Cardiac septum (tissue), 1 donor: ENCODE measurements at regions not wholly inside any gene's neighbourhood (a gene's known extent, or its start where the extent isn't known, plus 50 kb on each side); places are given as distances from the start of the nearest gene placed in this dataset.
"Not testable (repeated sequence)": the region's sequence is repeated elsewhere in the genome, so short reads cannot be mapped to it uniquely, and the experiment has no call there.

Source experiments
- DNase-seq: peaks from one replicate; pipeline ENCODE4 v3.0.0-alpha.2; 2020; ENCODE audit warnings: low spot score
- intact Hi-C: fragments of 100-400 bp; cut with DNase I; formaldehyde crosslinking; loops from one replicate; pipeline ENCODE4 v1.14.0; 2022
- donor health status: DM: no; HTN: no; CAD: no.

DNA sequence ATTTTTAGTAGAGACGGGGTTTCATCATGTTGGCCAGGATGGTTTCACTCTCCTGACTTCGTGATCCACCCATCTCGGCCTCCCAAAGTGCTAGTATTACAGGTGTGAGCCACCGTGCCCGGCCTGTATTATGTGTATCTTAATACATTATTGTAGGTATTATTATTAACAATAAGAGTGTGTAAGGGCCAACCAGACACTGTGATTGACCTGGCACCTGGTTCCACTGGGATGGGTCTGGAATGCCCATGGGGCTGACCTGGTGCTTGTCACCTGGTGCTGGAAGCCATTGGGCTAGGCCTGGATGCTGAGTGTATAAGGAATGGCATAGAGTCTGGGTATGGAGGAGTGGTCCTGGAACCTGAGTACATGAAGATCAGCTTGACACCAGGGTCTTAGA lies 906.9 kb upstream of the TMEFF2 start:
- no peak for DNase-seq
- intact Hi-C loops = no loop called here

DNA sequence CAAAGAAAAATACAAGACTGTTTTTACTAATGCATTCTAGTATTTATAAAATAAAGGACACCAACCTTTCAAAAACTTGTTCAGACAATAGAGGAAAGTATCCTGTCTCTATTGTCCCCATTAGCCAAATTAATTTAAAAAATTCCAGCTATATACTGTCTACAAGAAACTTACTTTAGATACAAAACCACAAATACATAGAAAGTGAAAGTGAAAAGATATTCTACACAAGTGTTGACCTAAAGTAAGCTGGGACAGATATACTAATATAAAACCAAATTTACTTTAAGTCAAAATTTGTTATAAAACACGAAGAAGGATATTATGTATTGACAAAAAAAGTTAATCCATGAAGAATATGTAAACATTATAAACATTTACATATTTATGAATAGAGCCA lies 893.3 kb upstream of the TMEFF2 start:
- intact Hi-C loops = no loop called here
- no peak for DNase-seq

DNA sequence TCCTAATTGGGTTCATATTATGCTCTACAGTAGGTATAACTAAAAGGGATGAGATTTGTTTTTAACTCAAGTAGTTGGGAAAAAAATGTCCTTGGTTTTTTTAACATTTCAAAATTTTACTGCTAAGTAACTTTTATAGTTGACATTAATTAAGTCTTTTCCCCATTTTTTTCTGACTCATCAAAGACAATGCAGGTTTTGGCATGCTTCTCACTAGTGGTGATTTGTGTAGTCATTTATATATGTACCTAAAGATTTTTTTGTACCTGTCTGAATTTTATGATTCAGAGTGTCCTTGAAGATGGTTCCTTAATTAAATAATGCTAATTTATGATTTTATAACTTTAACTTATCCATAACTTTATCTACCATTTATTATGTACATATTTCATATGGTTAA lies 882.3 kb upstream of the TMEFF2 start:
- intact Hi-C loops = no loop called here
- DNase-seq = no peak

DNA sequence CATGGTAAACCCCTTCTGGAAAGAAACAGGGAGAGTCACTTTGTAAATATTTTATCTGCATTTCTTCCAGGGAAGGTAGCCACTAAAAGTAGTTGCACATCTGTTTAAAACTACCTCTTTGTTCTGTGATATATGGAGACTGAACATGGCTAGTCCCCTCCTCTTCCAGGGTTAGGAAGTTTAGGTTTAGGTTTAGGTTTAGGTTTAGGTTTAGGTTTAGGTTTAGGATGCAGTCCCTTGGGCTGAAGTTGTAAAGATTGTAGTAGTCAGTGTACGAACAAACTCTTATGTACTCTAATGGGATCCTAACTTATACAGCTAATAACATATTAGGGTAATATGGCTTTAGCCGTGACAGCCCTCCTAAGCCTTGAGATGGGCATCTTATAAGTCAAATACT lies 880.2 kb upstream of the TMEFF2 start:
- no peak for DNase-seq
- intact Hi-C loops = no loop called here

DNA sequence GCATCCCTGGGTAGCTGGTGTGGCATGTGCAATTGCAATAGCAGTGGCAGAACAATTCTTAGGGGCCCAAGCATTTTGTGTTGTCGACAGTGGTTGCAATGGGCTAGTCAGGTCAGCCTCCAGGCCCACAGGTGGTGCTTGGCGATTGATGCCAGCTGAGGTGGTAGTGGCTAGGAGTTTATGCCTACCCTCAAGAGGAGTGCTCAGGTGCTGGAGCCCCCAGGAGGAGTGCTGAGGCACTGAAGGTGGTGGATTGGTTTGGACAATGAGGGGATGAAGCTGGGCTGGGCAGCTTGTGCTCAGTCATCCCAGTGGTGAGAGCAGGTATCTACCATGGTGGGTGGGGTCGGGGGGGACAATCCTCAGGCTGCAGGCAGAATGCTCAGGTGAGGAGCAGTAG lies 877.9 kb upstream of the TMEFF2 start:
- intact Hi-C loops = no loop called here

DNA sequence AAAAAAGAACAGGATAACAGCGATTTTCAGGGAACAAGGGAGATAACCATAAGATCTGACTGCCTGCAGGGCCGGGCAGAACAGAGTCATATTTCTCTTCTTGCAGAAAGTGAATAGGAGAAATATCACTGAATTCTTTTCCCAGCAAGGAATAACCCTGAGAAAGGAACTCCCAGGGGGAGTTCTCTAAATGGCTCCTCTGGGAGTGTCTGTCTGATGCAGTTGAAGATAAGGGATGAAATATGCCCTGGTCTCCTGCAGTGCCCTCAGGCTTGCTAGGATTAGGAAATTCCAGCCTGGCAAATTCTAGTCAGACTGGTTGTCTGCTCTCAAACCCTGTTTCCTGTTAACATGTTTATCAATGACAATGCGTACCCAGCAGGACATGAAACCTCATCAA lies 830.8 kb upstream of the TMEFF2 start:
- DNase-seq, intact Hi-C loops: not testable (repeated sequence)

More for the DNA sequence above, 877.9 kb upstream of the TMEFF2 start:
- DNase-seq = no peak

DNA sequence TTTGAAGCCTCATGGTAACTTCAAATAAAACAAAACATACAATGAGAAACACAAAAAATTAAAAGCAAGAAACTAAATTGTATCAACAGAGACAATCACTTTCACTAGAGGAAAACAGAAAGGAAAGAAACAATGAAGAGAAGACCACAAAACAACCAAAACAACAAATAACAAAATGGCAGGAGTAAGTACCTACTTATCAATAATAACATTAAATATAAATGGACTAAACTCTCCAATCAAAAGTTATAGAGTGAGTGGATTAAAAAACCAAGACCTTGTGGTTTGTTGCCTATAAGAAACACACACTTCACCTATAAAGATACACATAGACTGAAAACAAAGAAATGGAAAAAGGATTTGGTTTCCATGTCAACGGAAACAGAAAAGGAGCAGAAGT lies 830.1 kb upstream of the TMEFF2 start:
- intact Hi-C loops = no loop called here
- DNase-seq = no peak

DNA sequence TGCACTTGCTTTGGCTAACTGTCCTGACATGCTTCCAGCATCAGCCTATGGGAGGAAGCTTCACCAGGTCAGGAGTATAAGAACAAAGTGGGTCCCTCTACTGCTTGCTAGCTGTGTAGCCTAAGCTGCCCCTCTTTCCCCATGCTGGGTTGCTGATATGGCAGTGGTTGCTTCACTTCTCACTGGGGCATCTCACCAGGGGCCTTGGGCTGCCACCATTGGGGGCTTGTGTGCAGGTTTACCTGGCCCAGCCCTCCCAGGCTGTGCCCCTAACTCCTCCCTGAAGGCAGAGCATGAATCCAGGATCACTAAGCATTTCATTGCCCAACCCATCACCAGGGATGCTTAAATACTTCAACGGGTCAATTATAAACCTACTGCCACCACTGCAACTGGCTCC lies 817.1 kb upstream of the TMEFF2 start:
- no peak for DNase-seq
- intact Hi-C loops = no loop called here

DNA sequence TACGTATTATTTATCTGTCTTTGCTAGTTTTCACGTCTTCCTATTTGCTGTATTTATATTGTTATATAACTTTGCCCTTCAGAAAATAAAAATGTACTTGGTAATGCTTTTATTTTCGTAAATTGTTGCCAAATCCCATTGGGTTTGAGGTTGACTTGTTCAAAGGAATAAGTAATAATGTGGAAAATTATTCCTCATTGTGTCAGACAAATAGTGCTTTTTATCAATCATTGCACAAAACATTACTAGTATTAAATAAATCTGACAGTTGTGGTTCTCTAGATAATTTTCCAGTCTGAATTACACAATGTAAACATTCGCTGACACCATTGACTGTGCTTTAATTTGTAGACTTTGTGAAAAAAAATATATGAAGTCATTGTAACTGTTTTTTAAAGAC lies 798.3 kb upstream of the TMEFF2 start:
- no peak for DNase-seq
- intact Hi-C loops = no loop called here

DNA sequence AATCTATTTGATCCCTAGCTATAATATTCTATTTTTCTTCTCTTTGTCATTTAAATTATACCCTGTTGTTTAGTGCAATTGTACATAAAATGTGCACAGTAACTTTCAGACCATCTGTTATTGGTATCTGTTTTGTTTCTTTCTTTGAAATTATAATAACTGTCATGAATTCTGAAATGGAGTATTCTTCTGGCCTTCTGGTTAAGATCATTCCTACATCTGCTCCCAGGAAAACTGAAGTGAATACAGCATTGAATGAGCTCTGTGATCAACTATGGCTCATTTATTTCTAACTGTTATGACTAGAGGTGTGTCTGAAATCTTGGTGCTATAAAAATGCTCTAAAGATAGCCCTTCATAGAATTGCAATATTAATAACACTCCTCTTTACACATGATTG lies 788.4 kb upstream of the TMEFF2 start:
- DNase-seq = no peak
- intact Hi-C loops = no loop called here

DNA sequence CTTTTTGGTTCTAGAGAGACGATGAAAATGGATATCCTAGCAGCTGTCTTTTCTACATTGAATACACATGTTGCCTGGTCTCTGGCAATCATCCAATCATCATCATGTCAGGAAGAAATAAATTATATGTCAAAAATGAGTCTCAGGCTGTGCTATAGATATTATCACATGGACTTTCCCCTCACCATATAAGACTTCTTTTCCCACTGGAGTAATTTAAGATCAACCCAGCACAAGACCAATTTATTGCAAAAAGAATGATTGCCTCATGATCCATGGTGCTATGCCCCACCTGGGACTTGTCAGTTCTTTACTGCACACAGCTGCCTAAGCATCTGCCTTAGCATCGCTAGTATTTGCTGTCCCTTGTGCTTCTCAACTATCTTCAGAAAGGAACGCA lies 783.7 kb upstream of the TMEFF2 start:
- intact Hi-C loops = no loop called here
- no peak for DNase-seq

DNA sequence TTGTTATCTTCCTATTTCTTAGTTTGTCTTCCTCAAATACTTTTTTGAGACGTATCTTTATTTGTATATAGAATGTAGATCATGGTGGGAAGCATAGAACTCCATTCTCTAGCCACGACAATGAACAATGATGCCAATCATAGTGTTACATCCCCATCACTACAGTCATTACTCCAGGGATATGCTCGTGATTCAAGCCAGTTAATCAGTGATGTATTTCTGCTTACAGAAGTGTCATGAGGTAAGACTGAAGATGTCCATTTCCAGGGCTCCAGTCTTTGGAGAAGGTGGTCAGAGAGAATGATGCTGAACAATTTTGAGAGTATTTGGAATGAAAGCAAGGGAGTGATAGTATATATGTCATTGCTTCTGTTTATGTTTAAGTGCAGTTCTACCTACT lies 777.2 kb upstream of the TMEFF2 start:
- intact Hi-C loops = no loop called here
- DNase-seq = no peak

DNA sequence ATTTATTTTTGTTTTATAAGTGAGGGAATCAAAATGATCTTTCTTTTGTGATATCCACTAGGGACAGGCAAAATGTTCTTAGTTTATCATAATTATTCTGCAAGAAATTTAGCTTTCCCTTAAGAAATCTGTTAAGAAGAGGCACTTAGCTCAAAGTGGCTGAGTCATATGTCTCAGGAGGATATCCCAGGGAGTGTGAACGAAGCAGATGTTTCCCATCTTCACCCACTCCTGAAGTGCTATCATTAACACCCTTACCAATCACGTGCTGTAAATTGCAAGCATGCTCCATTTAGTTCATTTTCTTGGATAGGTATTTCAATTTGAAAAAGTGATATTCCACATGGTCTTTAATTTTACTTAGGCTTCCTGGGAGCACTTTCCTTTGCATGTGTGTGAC lies 774.3 kb upstream of the TMEFF2 start:
- intact Hi-C loops = no loop called here
- DNase-seq = no peak

DNA sequence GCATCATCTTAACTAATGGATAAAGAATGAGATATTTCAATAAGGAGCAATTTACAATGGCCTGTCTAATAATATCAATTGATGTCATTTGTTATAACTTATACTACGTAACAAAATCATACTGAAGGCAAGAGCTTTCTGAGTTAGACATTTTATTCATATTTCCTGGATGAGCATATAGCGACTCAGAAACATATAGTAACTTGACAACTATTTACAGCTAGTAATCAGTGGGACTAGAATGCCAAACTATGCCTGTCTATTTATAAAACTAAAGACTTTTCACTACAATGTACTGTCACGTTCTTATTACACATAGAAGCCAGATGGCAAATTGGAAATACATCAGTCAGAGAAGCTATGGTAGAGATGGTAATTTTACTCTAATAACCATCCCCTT lies 766.2 kb upstream of the TMEFF2 start:
- no peak for DNase-seq
- intact Hi-C loops = no loop called here

DNA sequence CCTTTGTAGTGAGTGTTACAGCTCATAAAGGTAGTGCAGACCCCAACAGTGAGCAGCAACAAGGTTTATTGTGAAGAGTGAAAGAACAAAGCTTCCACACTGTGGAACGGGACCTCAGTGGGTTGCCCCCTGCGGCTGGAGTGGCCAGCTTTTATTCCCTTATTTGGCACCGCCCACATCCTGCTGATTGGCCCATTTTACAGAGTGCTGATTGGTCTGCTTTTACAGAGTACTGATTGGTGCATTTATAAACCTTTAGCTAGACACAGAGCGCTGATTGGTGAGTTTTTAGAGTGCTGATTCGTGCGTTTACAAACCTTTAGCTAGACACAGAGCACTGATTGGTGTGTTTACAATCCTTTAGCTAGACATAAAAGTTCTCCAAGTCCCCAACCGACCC lies 763.9 kb upstream of the TMEFF2 start:
- DNase-seq, intact Hi-C loops: not testable (repeated sequence)

DNA sequence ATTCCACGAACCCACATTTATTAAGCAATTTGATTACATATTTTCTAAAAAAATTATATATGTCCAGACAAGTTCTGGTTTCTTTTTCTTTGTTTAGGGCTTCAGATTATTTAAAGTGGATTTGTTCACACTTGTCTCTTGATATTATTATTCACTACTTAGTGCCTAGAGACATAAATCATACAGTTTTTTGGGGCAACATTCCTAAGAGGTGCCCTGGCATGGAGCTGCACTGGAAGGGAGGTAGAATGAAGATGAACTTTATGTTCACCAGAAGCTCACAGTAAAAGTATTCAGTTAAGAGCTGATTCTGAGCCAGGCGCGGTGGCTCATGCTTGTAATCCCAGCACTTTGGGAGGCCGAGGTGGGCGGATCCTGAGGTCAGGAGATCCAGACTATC lies 762.7 kb upstream of the TMEFF2 start:
- DNase-seq = no peak
- intact Hi-C loops = no loop called here

DNA sequence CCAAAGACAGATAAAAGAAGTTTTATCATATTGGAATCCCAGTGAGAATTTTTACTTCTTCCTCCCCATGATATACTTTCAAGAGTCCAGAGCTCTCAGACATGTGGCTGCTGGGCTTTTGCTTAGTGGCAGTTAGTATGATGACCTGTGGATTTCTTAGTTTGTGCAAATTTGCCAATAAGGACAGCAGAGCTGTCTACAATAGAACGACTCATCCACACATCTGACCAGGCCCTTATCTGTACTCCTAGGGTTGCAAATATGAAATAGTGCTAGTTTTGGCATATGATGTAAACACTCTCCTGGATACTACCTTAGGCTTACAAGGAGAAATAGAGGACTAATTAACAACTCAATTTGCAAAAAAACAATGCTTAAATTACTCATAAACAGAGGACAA lies 758.4 kb upstream of the TMEFF2 start:
- no peak for DNase-seq
- intact Hi-C loops = no loop called here

DNA sequence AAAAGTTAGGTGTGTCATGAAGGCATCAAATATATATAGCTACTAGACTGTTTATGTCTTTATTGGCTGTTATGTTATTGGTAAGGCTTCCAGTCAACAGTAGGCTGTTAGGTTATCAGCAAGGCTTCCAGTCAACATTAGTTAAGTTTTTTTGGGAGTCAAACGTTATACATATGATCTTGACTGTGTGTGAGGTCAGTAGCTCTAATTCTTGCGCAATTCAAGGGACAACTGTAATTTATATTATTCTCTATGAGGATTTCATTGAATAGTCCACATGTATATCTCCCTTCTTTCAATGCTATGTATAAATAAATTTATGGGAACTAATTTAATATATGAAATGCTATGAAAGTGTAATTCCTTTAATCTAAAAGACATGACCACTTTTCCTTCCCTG lies 757.5 kb upstream of the TMEFF2 start:
- no peak for DNase-seq
- intact Hi-C loops = no loop called here

DNA sequence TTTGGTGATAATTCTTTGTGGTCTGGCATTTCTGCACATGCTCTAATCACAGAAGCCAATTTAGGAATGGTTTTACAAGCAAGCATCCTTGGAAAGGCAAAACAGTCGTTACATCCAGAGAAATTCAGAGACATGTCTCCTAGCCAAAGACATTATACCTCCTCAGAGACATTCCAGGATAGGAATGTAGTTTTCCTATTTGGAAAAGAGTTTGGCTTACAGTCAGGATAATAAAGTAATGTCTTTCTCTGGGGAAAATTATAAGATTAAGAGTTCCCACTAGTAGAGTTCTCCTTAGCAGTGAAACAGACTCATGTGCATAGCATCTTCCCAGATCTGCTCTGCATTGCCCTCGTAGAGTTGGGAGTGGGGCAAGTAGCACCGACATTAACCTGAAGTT lies 753.6 kb upstream of the TMEFF2 start:
- DNase-seq = no peak
- intact Hi-C loops = no loop called here

DNA sequence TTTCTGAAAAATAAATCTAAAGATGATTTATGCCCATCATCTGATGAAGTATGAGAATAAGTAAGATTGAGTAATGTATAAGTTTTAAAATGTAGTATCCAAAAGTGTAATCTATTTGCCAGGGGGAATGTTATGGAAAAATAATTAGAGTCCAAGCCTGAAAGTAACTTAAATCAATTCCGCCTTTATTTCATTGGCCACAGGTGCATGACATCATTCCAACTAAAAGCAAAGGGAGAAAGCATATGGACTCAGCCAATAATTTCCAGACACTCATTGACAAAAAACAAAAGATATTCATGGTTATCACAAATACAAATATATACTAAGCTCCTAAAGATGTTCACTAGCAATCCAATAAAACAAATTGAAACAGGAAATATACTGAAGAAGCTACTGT lies 752.6 kb upstream of the TMEFF2 start:
- intact Hi-C loops = no loop called here
- DNase-seq = no peak

DNA sequence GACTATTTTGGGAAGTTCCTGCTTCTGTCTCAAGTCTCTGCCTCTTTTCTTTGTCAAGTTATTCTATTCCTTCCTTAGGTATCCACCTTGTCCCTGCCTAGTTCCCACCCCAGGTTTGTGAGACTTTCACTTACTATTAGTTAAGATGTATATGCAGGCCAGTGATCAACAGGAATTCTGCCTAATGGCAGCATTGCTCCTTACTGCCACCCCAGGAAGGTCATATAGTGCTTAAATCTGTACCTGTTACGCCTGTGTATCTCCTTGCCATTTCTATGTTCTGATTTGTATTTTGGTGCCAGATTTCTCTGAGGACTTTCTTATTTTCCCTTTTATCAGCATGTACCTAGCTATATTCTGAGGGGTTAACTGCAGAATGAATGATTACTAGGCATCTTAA lies 746.0 kb upstream of the TMEFF2 start:
- DNase-seq = no peak
- intact Hi-C loops = no loop called here

DNA sequence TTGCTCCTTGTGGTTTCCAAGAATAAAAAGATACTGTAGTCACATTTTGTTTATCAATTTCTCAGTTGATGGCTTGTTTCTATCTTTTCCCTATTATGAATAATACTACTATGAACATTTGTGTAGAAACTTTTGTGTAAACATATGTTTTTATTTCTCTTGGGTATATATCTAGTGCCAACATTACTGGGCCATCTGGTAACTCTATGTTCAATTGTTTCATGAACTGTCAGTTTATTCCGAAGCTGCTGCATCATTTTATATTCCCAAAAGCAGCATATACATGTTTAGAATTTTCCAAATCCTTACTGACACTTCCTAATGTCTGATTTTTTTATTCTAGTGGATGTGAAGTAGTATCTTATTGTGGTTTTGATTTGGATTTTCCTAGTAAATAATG lies 737.6 kb upstream of the TMEFF2 start:
- intact Hi-C loops = no loop called here
- no peak for DNase-seq

DNA sequence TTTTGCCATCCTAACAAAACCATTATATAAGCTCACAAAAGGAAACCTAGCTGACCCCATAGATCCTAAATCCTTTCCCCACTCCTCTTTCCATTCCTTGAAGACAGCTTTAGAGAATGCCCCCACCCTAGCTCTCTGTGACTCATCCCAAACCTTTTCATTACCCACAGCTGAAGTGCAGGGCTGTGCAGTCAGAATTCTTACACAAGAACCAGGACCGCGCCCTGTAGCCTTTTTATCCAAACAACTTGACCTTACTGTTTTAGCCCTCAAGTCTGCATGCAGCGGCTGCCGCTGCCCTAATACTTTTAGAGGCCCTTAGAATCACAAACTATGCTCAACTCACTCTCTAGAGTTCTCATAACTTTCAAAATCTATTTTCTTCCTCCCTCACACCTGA lies 726.9 kb upstream of the TMEFF2 start:
- intact Hi-C loops, DNase-seq: not testable (repeated sequence)
